Hepatocyte (in vitro differentiated cells): ENCODE measurements at regions not wholly inside any gene's neighbourhood (a gene's known extent, or its start where the extent isn't known, plus 50 kb on each side); places are given as distances from the start of the nearest gene placed in this dataset.

ENCODE experiments used
- DNase-seq: peaks from one replicate; pipeline ENCODE4 v3.0.0-alpha.2; 2016; ENCODE audit warnings: low spot score
- H2AFZ ChIP-seq: fragments of 200-600 bp; sonication (generic); 2 replicates; pipeline ENCODE4 v1.6.0; 2016; ENCODE audit warnings: antibody characterized with exemption, mild to moderate bottlenecking
- H3K27ac ChIP-seq: fragments of 200-600 bp; sonication (generic); 2 replicates; pipeline ENCODE4 v1.5.1; 2016; ENCODE audit warnings: mild to moderate bottlenecking
- H3K27me3 ChIP-seq: fragments of 200-600 bp; sonication (generic); 2 replicates; pipeline ENCODE4 v1.6.1; 2016
- H3K36me3 ChIP-seq: fragments of 200-600 bp; sonication (generic); replicated peaks from 2 replicates; pipeline ENCODE4 v1.5.1; 2016; ENCODE audit warnings: low read depth; ENCODE audit not compliant: insufficient read depth
- H3K4me1 ChIP-seq: fragments of 200-600 bp; sonication (generic); 2 replicates; pipeline ENCODE4 v1.5.1; 2016; ENCODE audit warnings: mild to moderate bottlenecking, moderate library complexity; ENCODE audit not compliant: insufficient read depth
- H3K4me2 ChIP-seq: fragments of 200-600 bp; sonication (generic); 2 replicates; pipeline ENCODE4 v1.6.0; 2016
- H3K4me3 ChIP-seq: fragments of 200-600 bp; sonication (generic); 2 replicates; pipeline ENCODE4 v1.5.1; 2016; ENCODE audit warnings: mild to moderate bottlenecking
- H3K79me2 ChIP-seq: fragments of 200-600 bp; sonication (generic); 2 replicates; pipeline ENCODE4 v1.6.0; 2017; ENCODE audit warnings: mild to moderate bottlenecking
- H3K9me2 ChIP-seq: fragments of 200-600 bp; sonication (generic); replicated peaks from 2 replicates; pipeline ENCODE4 v1.6.0; 2017; ENCODE audit warnings: mild to moderate bottlenecking; ENCODE audit not compliant: insufficient read depth
- H3K9me3 ChIP-seq: fragments of 200-600 bp; sonication (generic); 2 replicates; pipeline ENCODE4 v1.5.1; 2016; ENCODE audit warnings: low read depth, mild to moderate bottlenecking
- H4K20me1 ChIP-seq: fragments of 200-600 bp; sonication (generic); 2 replicates; pipeline ENCODE4 v1.6.0; 2016; ENCODE audit warnings: mild to moderate bottlenecking; ENCODE audit not compliant: insufficient read depth, poor library complexity, severe bottlenecking
- EZH2 ChIP-seq: fragments of 200-600 bp; sonication (generic); IDR thresholded peaks from 2 replicates; pipeline ENCODE4 v1.6.1; 2016; ENCODE audit warnings: antibody characterized with exemption, mild to moderate bottlenecking, borderline replicate concordance
- EZH2phosphoT487 ChIP-seq: fragments of 200-600 bp; sonication (generic); IDR thresholded peaks from one replicate; pipeline ENCODE4 v1.6.1; 2018; ENCODE audit warnings: antibody characterized with exemption, mild to moderate bottlenecking, low read depth, moderate library complexity; ENCODE audit not compliant: unreplicated experiment, severe bottlenecking
- WGBS: methylation state at CpG from one replicate; pipeline ENCODE4 v1.1.6; 2016; ENCODE audit warnings: low lambda C conversion rate; ENCODE audit errors: missing lambda C conversion rate; 5-methylcytosine and 5-hydroxymethylcytosine counted together
- TF ChIP-seq, protein P1 (sequence below): fragments of 200-600 bp; sonication (generic); IDR thresholded peaks from 2 replicates; pipeline ENCODE4 v1.5.1; 2016; ENCODE audit warnings: antibody characterized with exemption, mild to moderate bottlenecking; ENCODE audit not compliant: poor library complexity

DNA sequence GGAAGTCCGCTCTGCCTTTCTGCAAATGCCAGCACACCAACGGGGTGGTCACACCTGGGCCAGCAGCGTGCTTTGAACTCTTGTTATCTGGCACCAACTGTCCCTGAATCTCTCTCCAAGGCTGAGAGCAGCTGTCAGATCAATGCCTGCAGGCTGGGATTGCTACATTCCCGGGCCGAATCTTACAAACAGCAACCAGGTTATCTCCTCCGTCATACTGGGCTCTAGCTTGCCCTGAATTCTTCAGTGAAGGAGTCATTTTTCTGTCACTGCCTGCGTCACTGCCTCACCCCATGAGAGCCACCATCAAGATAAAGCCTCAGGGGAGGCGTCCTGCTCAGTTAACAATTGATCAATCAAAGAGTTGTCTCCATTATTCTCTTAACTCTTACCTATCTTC, 329.4 kb upstream of the PPARGC1A start:
- Histone ChIP-seq H3K27ac (peak overlapping the region; percentile 60), H2AFZ (no peak overlapping the region)

DNA sequence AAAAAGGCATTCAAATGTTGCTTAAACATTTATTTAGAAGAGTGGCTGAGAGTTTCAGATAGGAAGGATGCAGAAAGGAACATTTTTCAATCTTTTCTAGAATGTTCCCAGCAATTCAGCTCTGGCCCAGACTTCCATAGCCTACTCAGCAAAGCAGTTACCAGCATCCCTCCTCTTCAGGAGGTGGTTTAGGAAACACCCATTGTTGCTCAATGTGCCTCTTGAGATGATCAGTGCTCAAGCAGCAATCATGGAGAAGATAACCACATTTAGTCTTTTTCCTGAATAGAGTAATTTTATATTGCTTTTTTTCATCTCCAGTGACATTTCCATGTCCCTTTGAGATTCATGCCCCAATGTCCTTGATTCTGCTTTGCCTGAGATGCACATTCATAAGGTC, 328.7 kb upstream of the PPARGC1A start:
- no peaks in the 10 kb centered on the region for H3K79me2 ChIP-seq
- H3K4me3 ChIP-seq = no peak overlapping the region
- no peak for DNase-seq
- no peaks in the 10 kb centered on the region for H4K20me1 ChIP-seq
- no peaks in the 10 kb centered on the region for H3K36me3 ChIP-seq
- no peaks in the 10 kb centered on the region for H3K9me2 ChIP-seq
- no peak for TF ChIP-seq EZH2phosphoT487
- TF ChIP-seq EZH2 = no peak
- TF ChIP-seq, protein P1, sequence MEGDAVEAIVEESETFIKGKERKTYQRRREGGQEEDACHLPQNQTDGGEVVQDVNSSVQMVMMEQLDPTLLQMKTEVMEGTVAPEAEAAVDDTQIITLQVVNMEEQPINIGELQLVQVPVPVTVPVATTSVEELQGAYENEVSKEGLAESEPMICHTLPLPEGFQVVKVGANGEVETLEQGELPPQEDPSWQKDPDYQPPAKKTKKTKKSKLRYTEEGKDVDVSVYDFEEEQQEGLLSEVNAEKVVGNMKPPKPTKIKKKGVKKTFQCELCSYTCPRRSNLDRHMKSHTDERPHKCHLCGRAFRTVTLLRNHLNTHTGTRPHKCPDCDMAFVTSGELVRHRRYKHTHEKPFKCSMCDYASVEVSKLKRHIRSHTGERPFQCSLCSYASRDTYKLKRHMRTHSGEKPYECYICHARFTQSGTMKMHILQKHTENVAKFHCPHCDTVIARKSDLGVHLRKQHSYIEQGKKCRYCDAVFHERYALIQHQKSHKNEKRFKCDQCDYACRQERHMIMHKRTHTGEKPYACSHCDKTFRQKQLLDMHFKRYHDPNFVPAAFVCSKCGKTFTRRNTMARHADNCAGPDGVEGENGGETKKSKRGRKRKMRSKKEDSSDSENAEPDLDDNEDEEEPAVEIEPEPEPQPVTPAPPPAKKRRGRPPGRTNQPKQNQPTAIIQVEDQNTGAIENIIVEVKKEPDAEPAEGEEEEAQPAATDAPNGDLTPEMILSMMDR = no peak
- H3K27ac ChIP-seq = peak overlapping the region; percentile 58
- no peaks in the 10 kb centered on the region for H3K9me3 ChIP-seq
- H3K4me2 ChIP-seq = no peak overlapping the region
- no peak overlapping the region for H2AFZ ChIP-seq
- no peaks in the 10 kb centered on the region for H3K27me3 ChIP-seq
- no peaks in the 10 kb centered on the region for H3K4me1 ChIP-seq

More for the DNA sequence above, 329.4 kb upstream of the PPARGC1A start:
- Histone ChIP-seq H3K4me1 (no peaks in the 10 kb centered on the region), H4K20me1 (no peaks in the 10 kb centered on the region), H3K36me3 (no peaks in the 10 kb centered on the region), H3K9me2 (no peaks in the 10 kb centered on the region), H3K27me3 (no peaks in the 10 kb centered on the region), H3K9me3 (no peaks in the 10 kb centered on the region), H3K4me2 (no peak overlapping the region), H3K79me2 (no peaks in the 10 kb centered on the region), H3K4me3 (no peak overlapping the region)
- 26% methylated on average over 8 of the region's 8 CpGs for WGBS
- TF ChIP-seq EZH2 = no peak
- TF ChIP-seq, protein P1 = no peak
- TF ChIP-seq EZH2phosphoT487 = no peak
- DNase-seq = peak; percentile 64

DNA sequence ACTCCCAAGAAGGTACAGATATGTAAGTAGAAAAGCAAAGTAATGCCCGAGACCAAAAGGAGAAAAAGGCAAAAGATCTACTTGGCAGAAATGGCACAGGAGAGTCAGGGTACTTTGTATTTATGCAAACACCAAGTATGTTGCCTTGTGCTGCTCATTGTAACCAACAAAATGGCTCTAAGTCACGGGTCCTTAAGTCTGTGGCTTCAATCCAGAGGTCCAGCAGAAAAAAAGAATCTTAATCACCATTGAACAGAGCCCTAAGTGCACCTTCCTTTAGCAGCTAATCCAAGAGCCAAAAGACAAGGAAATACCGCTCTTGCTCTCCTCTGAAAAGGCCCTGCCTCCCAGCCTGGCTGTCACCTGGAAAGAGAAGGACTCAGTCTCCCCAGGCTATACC, 324.9 kb upstream of the PPARGC1A start:
- no peak overlapping the region for H2AFZ ChIP-seq
- no peak for TF ChIP-seq EZH2
- TF ChIP-seq EZH2phosphoT487 = no peak
- TF ChIP-seq, protein P1 = no peak
- H3K36me3 ChIP-seq = no peaks in the 10 kb centered on the region
- H3K4me2 ChIP-seq = no peak overlapping the region
- WGBS = 91% methylated on average over 3 of the region's 3 CpGs
- H3K4me3 ChIP-seq = no peak overlapping the region
- no peaks in the 10 kb centered on the region for H4K20me1 ChIP-seq
- H3K9me2 ChIP-seq = no peaks in the 10 kb centered on the region
- no peak overlapping the region for H3K27ac ChIP-seq
- no peak for DNase-seq
- H3K9me3 ChIP-seq = no peaks in the 10 kb centered on the region
- no peaks in the 10 kb centered on the region for H3K79me2 ChIP-seq
- H3K4me1 ChIP-seq = no peaks in the 10 kb centered on the region
- no peaks in the 10 kb centered on the region for H3K27me3 ChIP-seq

DNA sequence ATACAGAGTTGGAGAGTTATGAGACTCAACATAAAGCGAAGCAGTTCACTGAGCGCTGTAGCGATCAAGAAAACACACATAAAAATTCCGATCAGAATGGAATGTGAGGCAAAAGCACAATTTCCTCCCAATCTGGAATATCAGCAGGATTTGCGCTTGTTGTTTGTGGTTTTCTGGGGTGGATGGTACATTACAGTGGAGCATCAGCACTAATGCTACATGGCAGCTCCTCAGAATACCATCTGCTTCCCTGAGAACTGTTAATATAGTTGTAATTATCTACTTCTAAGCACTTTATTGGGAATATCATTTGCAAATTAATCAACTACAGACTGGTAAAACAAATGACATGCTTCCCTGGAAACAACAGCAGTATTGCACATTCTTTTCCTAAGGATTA, 324.1 kb upstream of the PPARGC1A start:
- no peak overlapping the region for H3K27ac ChIP-seq
- TF ChIP-seq EZH2phosphoT487 (no peak), EZH2 (no peak)
- TF ChIP-seq, protein P1 = no peak
- H3K27me3 ChIP-seq = no peaks in the 10 kb centered on the region
- 69% methylated on average over 5 of the region's 5 CpGs for WGBS
- no peak overlapping the region for H3K4me3 ChIP-seq
- no peaks in the 10 kb centered on the region for H3K9me2 ChIP-seq
- H2AFZ ChIP-seq = no peak overlapping the region
- H3K79me2 ChIP-seq = no peaks in the 10 kb centered on the region
- no peaks in the 10 kb centered on the region for H3K36me3 ChIP-seq
- no peaks in the 10 kb centered on the region for H3K4me1 ChIP-seq
- H4K20me1 ChIP-seq = no peaks in the 10 kb centered on the region
- H3K9me3 ChIP-seq = no peaks in the 10 kb centered on the region
- no peak overlapping the region for H3K4me2 ChIP-seq
- DNase-seq = no peak
